Neural progenitor cell (in vitro differentiated cells): ENCODE measurements at regions not wholly inside any gene's neighbourhood (a gene's known extent, or its start where the extent isn't known, plus 50 kb on each side); places are given as distances from the start of the nearest gene placed in this dataset.

Experiments used
- DNase-seq: peaks from one replicate; pipeline ENCODE4 v3.0.0-alpha.2; 2016; ENCODE audit warnings: low spot score
- H2AFZ ChIP-seq: fragments of 200-600 bp; sonication (generic); replicated peaks from 2 replicates; pipeline ENCODE4 v1.6.1; 2016; ENCODE audit warnings: antibody characterized with exemption
- H3F3A ChIP-seq: fragments of 200-600 bp; sonication (generic); 2 replicates; pipeline ENCODE4 v1.6.1; 2016; ENCODE audit warnings: antibody characterized with exemption, low read depth
- H3K27ac ChIP-seq: fragments of 200-600 bp; sonication (generic); 2 replicates; pipeline ENCODE4 v1.5.1; 2016; ENCODE audit warnings: mild to moderate bottlenecking
- H3K27me3 ChIP-seq: fragments of 200-600 bp; sonication (generic); 2 replicates; pipeline ENCODE4 v1.6.1; 2016; ENCODE audit warnings: mild to moderate bottlenecking, moderate library complexity
- H3K36me3 ChIP-seq: fragments of 200-600 bp; sonication (generic); 2 replicates; pipeline ENCODE4 v1.5.1; 2016
- H3K4me1 ChIP-seq: fragments of 200-600 bp; sonication (generic); 2 replicates; pipeline ENCODE4 v1.6.1; 2016; ENCODE audit warnings: mixed run types
- H3K4me2 ChIP-seq: fragments of 200-600 bp; sonication (generic); 2 replicates; pipeline ENCODE4 v1.6.1; 2016
- H3K4me3 ChIP-seq: fragments of 200-600 bp; sonication (generic); 2 replicates; pipeline ENCODE4 v1.5.1; 2016
- H3K79me2 ChIP-seq: fragments of 200-600 bp; sonication (generic); 2 replicates; pipeline ENCODE4 v1.6.1; 2016; ENCODE audit warnings: low read depth
- H3K9ac ChIP-seq: fragments of 200-600 bp; sonication (generic); 2 replicates; pipeline ENCODE4 v1.6.1; 2016
- H3K9me3 ChIP-seq: fragments of 200-600 bp; sonication (generic); 2 replicates; pipeline ENCODE4 v1.5.1; 2016; ENCODE audit warnings: low read depth
- H4K20me1 ChIP-seq: fragments of 200-600 bp; sonication (generic); 2 replicates; pipeline ENCODE4 v1.6.1; 2016; ENCODE audit warnings: low read depth
- H3K27ac Mint-ChIP-seq: 3 replicates; pipeline ENCODE4 v1.8.0; 2021; ENCODE audit warnings: mixed read lengths
- H3K27me3 Mint-ChIP-seq: 2 replicates; pipeline ENCODE4 v1.8.0; 2022; ENCODE audit warnings: low read depth, mild to moderate bottlenecking, inconsistent platforms, moderate library complexity, mixed read lengths; ENCODE audit not compliant: insufficient read depth
- H3K36me3 Mint-ChIP-seq: 3 replicates; pipeline ENCODE4 v1.8.0; 2021; ENCODE audit warnings: mixed read lengths
- H3K4me1 Mint-ChIP-seq: 3 replicates; pipeline ENCODE4 v1.8.0; 2021; ENCODE audit warnings: mixed read lengths
- H3K4me3 Mint-ChIP-seq: 3 replicates; pipeline ENCODE4 v1.8.0; 2021; ENCODE audit warnings: mild to moderate bottlenecking, moderate library complexity, mixed read lengths
- H3K9me3 Mint-ChIP-seq: 3 replicates; pipeline ENCODE4 v1.8.0; 2020; ENCODE audit warnings: mixed read lengths
- CTCF ChIP-seq: fragments of 200-600 bp; sonication (generic); IDR thresholded peaks from 2 replicates; pipeline ENCODE4 v1.5.1; 2017; ENCODE audit warnings: antibody characterized with exemption, mild to moderate bottlenecking
- EZH2 ChIP-seq: fragments of 200-600 bp; sonication (generic); IDR thresholded peaks from 2 replicates; pipeline ENCODE4 v1.6.1; 2017; ENCODE audit warnings: antibody characterized with exemption, mild to moderate bottlenecking, moderate library complexity
- EZH2phosphoT487 ChIP-seq: fragments of 200-600 bp; sonication (generic); IDR thresholded peaks from 2 replicates; pipeline ENCODE4 v1.6.1; 2017; ENCODE audit warnings: antibody characterized with exemption

GRCh38 chr17:72425133-72425793 is 304.4 kb downstream of the SOX9 start:
- Histone ChIP-seq H4K20me1 (no peaks in the 10 kb centered on the region), H2AFZ (no peak overlapping the region), H3K4me3 (no peak overlapping the region), H3K36me3 (no peaks in the 10 kb centered on the region), H3K9me3 (no peaks in the 10 kb centered on the region), H3K4me2 (no peak overlapping the region), H3K27ac (no peak overlapping the region), H3K79me2 (no peaks in the 10 kb centered on the region), H3K9ac (no peak overlapping the region), H3K4me1 (peaks cover 4% of the 10 kb centered on the region), H3K27me3 (no peaks in the 10 kb centered on the region), H3F3A (no peaks in the 10 kb centered on the region)
- no peaks in the 10 kb centered on the region for H3K36me3 Mint-ChIP-seq
- no peak for DNase-seq
- H3K27ac Mint-ChIP-seq: peak overlapping the region; percentile 21
- H3K4me1 Mint-ChIP-seq: peaks cover 10% of the 10 kb centered on the region
- TF ChIP-seq EZH2: no peak
- TF ChIP-seq CTCF: no peak
- TF ChIP-seq EZH2phosphoT487: no peak
- H3K4me3 Mint-ChIP-seq: no peak overlapping the region
- H3K9me3 Mint-ChIP-seq: no peaks in the 10 kb centered on the region
- H3K27me3 Mint-ChIP-seq: peaks cover 7% of the 10 kb centered on the region

GRCh38 chr17:72425794-72426168 is 305.0 kb downstream of the SOX9 start:
- Mint-ChIP-seq H3K4me3 (no peak overlapping the region), H3K9me3 (no peaks in the 10 kb centered on the region), H3K27ac (no peak overlapping the region), H3K27me3 (peaks cover 7% of the 10 kb centered on the region), H3K4me1 (peaks cover 10% of the 10 kb centered on the region), H3K36me3 (no peaks in the 10 kb centered on the region)
- Histone ChIP-seq H3K4me1 (peaks cover 4% of the 10 kb centered on the region), H3K9ac (no peak overlapping the region), H3K27me3 (no peaks in the 10 kb centered on the region), H4K20me1 (no peaks in the 10 kb centered on the region), H3K36me3 (no peaks in the 10 kb centered on the region), H3F3A (no peaks in the 10 kb centered on the region), H3K4me2 (no peak overlapping the region), H3K9me3 (no peaks in the 10 kb centered on the region), H3K4me3 (no peak overlapping the region), H2AFZ (no peak overlapping the region), H3K27ac (no peak overlapping the region), H3K79me2 (no peaks in the 10 kb centered on the region)
- no peak for DNase-seq
- TF ChIP-seq EZH2phosphoT487 (no peak), CTCF (no peak), EZH2 (no peak)

GRCh38 chr17:72426321-72426720 is 305.5 kb downstream of the SOX9 start:
- TF ChIP-seq CTCF: no peak
- no peak for TF ChIP-seq EZH2
- TF ChIP-seq EZH2phosphoT487: no peak
- Mint-ChIP-seq H3K27ac (no peak overlapping the region), H3K4me3 (no peak overlapping the region), H3K36me3 (no peaks in the 10 kb centered on the region), H3K4me1 (peaks cover 9% of the 10 kb centered on the region), H3K9me3 (no peaks in the 10 kb centered on the region), H3K27me3 (peaks cover 7% of the 10 kb centered on the region)
- DNase-seq: no peak
- H3K27me3 ChIP-seq: no peaks in the 10 kb centered on the region
- H2AFZ ChIP-seq: no peak overlapping the region
- H3K79me2 ChIP-seq: no peaks in the 10 kb centered on the region
- H3K9ac ChIP-seq: no peak overlapping the region
- H3F3A ChIP-seq: no peaks in the 10 kb centered on the region
- no peaks in the 10 kb centered on the region for H3K9me3 ChIP-seq
- H4K20me1 ChIP-seq: no peaks in the 10 kb centered on the region
- H3K4me2 ChIP-seq: no peak overlapping the region
- no peak overlapping the region for H3K4me3 ChIP-seq
- H3K4me1 ChIP-seq: peaks cover 4% of the 10 kb centered on the region
- no peak overlapping the region for H3K27ac ChIP-seq
- H3K36me3 ChIP-seq: no peaks in the 10 kb centered on the region
